ENCODE measurements at regions not wholly inside any gene's neighbourhood (a gene's known extent, or its start where the extent isn't known, plus 50 kb on each side); places are given as distances from the start of the nearest gene placed in this dataset.

DNA sequence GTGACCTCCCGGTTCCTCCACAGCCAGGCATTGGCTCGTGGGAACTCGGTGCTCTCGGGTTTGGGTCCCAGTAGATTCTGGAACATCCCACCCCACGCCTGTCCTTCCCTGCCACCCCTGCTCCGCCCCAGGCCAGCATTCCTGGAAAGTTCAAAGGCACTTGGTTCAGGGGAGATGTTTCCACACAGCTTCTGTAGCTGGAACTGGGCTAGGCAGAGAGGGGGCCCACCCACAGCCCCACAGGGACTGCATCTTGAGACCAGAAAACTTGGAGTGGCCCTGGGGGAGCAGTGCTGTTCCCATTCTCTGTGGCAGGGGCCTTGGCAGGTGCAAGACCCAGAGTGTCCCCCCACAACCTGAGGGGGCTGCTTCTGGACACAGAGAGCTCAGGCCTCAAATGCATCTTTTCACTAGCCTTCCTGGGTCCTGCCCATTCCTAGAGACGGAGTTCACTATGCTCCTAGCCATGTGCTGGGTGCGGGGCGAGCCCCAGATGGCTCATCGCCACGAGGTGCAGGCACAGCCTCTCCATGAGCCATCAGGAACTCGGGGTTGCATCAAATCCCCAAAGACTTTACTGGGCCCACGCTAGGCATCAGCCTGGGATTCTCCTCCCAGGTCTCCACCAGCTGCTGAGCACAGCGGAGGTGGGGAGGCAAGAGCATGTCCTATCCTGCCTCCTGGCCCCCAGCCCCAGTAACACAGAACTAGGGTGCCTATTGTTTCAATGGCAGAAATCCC is 68.7 kb downstream of the ZFP36L2 start:
- TF ChIP-seq, protein P1, sequence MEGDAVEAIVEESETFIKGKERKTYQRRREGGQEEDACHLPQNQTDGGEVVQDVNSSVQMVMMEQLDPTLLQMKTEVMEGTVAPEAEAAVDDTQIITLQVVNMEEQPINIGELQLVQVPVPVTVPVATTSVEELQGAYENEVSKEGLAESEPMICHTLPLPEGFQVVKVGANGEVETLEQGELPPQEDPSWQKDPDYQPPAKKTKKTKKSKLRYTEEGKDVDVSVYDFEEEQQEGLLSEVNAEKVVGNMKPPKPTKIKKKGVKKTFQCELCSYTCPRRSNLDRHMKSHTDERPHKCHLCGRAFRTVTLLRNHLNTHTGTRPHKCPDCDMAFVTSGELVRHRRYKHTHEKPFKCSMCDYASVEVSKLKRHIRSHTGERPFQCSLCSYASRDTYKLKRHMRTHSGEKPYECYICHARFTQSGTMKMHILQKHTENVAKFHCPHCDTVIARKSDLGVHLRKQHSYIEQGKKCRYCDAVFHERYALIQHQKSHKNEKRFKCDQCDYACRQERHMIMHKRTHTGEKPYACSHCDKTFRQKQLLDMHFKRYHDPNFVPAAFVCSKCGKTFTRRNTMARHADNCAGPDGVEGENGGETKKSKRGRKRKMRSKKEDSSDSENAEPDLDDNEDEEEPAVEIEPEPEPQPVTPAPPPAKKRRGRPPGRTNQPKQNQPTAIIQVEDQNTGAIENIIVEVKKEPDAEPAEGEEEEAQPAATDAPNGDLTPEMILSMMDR (IDR thresholded peaks at IDR 0.05; ENCODE audit: extremely low read depth in 1 of 2, insufficient read depth in 1 of 2, low read depth in 1 of 2, low read length in 2 of 2) = no peak
- no peak for TF ChIP-seq POLR2A (IDR thresholded peaks at IDR 0.05; ENCODE audit: low read depth, low read length)

Measured in endothelial cell of umbilical vein (primary cell).